ENCODE measurements at regions not wholly inside any gene's neighbourhood (a gene's known extent, or its start where the extent isn't known, plus 50 kb on each side); places are given as distances from the start of the nearest gene placed in this dataset.

DNA sequence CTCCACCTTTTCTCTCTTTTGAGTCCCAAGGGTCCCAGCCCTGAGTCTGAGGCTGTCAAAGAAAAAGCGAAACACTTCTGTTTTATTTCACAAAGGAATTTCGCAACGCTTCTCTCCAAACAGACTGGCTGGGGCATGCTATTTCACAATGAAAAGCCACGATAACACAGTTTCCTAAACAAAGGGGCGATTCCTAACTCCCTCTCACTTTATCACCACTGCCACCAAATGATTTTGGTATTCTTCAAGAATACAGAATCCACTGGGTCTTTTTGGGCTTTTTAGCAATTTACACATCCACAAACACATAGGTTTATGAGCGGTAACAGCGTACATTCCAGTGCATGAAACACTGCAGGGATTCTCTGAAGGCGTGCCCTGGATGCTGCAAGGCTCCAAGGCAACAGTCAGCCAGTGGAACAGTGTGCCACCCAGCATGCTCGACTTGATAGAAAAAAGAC lies 161.2 kb downstream of the DAD1 start:
- CTCF ChIA-PET: no interaction called here
- POLR2A ChIA-PET: no interaction called here
- TF ChIP-seq FOXK2 (IDR thresholded peaks at IDR 0.05): no peak
- TF ChIP-seq LEF1 (IDR thresholded peaks at IDR 0.05; ENCODE audit: borderline replicate concordance): no peak
- no peak for DNase-seq (ENCODE audit: extremely low spot score)

DNA sequence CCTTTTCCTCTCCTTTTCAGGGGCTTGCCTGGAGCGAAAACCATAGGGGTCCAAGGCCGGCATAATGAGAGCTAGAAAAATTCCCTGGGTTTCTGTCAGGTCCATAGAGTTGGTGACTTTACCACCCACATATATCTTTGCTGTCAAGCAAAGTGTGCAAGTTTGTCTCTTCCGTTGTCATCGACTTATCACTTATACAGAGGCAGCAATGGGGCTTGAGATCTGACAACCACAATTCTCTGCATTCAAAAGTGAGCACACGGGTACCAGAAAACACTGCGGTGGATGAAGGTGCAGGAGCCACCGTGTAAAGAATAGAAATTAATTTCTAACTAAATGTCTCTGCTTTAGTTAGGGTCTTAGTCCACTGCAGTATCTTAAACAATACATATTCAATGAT lies 162.3 kb downstream of the DAD1 start:
- DNase-seq (ENCODE audit: extremely low spot score): no peak
- CTCF ChIA-PET: no interaction called here
- POLR2A ChIA-PET: no interaction called here
- TF ChIP-seq TARDBP (IDR thresholded peaks at IDR 0.05): no peak
- TF ChIP-seq SP1 (IDR thresholded peaks at IDR 0.05): no peak
- TF ChIP-seq FOXK2 (IDR thresholded peaks at IDR 0.05): no peak
- no peak for TF ChIP-seq SUZ12 (IDR thresholded peaks at IDR 0.05)
- no peak for TF ChIP-seq CTBP1 (IDR thresholded peaks at IDR 0.05; ENCODE audit: borderline replicate concordance)
- TF ChIP-seq, protein P1, sequence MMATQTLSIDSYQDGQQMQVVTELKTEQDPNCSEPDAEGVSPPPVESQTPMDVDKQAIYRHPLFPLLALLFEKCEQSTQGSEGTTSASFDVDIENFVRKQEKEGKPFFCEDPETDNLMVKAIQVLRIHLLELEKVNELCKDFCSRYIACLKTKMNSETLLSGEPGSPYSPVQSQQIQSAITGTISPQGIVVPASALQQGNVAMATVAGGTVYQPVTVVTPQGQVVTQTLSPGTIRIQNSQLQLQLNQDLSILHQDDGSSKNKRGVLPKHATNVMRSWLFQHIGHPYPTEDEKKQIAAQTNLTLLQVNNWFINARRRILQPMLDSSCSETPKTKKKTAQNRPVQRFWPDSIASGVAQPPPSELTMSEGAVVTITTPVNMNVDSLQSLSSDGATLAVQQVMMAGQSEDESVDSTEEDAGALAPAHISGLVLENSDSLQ (IDR thresholded peaks at IDR 0.05): no peak
- no peak for TF ChIP-seq FOXA1 (IDR thresholded peaks at IDR 0.05)
- no peak for TF ChIP-seq NFRKB (IDR thresholded peaks at IDR 0.05)
- TF ChIP-seq LEF1 (IDR thresholded peaks at IDR 0.05; ENCODE audit: borderline replicate concordance): no peak
- TF ChIP-seq HDGF (IDR thresholded peaks at IDR 0.05; ENCODE audit: borderline replicate concordance): no peak
- TF ChIP-seq L3MBTL2 (conservative IDR thresholded peaks at IDR 0.05): no peak

DNA sequence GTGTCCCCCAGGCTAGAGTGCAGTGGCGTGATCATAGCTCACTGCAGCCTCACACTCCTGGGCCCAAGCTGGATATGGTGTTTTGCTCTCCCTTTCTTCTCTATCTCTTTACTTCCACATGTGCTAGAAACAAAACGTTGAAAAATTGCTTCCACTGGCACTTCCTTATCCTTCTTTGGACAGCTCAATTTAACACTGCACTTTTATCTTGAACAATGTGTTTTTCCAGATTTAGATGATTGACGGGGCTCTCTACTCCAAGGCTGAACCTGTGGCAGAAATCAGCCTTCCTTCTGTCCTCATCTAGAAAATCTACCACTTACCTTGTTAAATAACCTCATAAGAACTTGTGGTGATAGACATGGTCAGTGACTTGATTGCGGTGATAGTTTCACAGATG lies 165.1 kb downstream of the DAD1 start:
- no peak for TF ChIP-seq NFRKB (IDR thresholded peaks at IDR 0.05)
- TF ChIP-seq ARNT (IDR thresholded peaks at IDR 0.05): no peak
- no peak for TF ChIP-seq LEF1 (IDR thresholded peaks at IDR 0.05; ENCODE audit: borderline replicate concordance)
- no peak for TF ChIP-seq HDGF (IDR thresholded peaks at IDR 0.05; ENCODE audit: borderline replicate concordance)
- no peak for TF ChIP-seq L3MBTL2 (conservative IDR thresholded peaks at IDR 0.05)
- TF ChIP-seq BHLHE40 (IDR thresholded peaks at IDR 0.05; ENCODE audit: borderline replicate concordance): no peak
- TF ChIP-seq ELF4 (IDR thresholded peaks at IDR 0.05): no peak
- TF ChIP-seq, protein P1 (IDR thresholded peaks at IDR 0.05): no peak
- TF ChIP-seq ZNF384 (IDR thresholded peaks at IDR 0.05): no peak
- TF ChIP-seq FOXM1 (IDR thresholded peaks at IDR 0.05; ENCODE audit: borderline replicate concordance): no peak
- no peak for TF ChIP-seq CTBP1 (IDR thresholded peaks at IDR 0.05; ENCODE audit: borderline replicate concordance)
- TF ChIP-seq TARDBP (IDR thresholded peaks at IDR 0.05): no peak
- no peak for TF ChIP-seq SUZ12 (IDR thresholded peaks at IDR 0.05)
- no peak for TF ChIP-seq FOXK2 (IDR thresholded peaks at IDR 0.05)
- TF ChIP-seq SP1 (IDR thresholded peaks at IDR 0.05): no peak
- no peak for TF ChIP-seq FOXA1 (IDR thresholded peaks at IDR 0.05)
- no peak for DNase-seq (ENCODE audit: extremely low spot score)
- CTCF ChIA-PET: interaction anchor here (0.6 kb wide), 1 partner anchor 10 kb away, joined by 3 read pairs; no protein-coding TSS in a partner anchor
- POLR2A ChIA-PET: no interaction called here

DNA sequence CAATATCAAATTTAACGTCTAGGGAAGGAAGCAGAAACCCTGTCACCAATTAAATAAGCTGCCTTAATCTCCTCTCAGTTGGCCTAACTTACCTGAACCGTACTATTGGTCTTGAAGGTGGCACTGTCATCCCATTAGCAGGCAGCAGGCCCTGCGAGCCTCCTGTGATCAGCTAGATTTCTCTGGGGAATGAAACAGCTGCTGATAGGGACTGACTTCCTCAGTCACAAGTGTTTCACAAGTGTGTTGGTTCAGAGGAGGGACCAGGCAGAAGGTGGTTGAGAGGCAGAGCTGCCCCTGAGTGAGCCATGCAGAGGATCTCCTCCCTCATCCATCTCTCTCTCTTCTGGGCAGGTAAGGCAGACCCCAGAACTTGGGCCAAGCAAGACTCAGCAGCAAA lies 166.8 kb downstream of the DAD1 start:
- POLR2A ChIA-PET: no interaction called here
- CTCF ChIA-PET: no interaction called here
- TF ChIP-seq SUZ12 (IDR thresholded peaks at IDR 0.05) (no peak), L3MBTL2 (conservative IDR thresholded peaks at IDR 0.05) (no peak), ARNT (IDR thresholded peaks at IDR 0.05) (no peak), LEF1 (IDR thresholded peaks at IDR 0.05; ENCODE audit: borderline replicate concordance) (no peak), HDGF (IDR thresholded peaks at IDR 0.05; ENCODE audit: borderline replicate concordance) (no peak), SP1 (IDR thresholded peaks at IDR 0.05) (no peak), TARDBP (IDR thresholded peaks at IDR 0.05) (no peak), BHLHE40 (IDR thresholded peaks at IDR 0.05; ENCODE audit: borderline replicate concordance) (no peak)
- TF ChIP-seq, protein P1 (IDR thresholded peaks at IDR 0.05): no peak
- no peak for DNase-seq (ENCODE audit: extremely low spot score)

DNA sequence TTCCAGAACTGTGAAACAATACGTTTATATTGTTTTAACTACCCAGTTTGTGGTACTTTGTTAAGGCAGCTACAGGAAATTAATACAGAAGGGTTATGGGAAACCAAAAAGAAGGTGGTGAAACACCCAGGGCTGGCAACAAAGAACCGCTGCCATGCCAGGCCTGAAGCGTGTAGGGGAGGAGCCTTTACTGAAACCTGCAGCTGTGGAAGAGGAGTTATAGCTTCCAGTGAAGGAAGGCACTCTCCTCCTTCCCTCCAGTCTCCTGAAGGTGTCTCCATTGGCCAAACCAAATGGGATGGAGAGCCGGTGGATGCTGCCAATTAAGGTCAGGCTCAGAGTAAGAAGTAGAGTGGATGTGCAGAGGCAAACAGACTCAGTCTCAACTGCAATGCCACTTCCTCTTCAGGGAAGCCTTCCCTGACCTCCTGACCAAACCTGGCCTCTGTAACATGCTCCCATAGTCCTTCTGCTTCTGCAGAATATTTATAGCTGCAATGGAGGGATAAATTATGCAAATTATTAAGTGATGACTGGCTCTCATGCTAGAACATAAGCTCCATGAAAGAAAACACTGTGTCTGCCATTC lies 168.3 kb downstream of the DAD1 start:
- no peak for DNase-seq (ENCODE audit: extremely low spot score)
- POLR2A ChIA-PET: no interaction called here

DNA sequence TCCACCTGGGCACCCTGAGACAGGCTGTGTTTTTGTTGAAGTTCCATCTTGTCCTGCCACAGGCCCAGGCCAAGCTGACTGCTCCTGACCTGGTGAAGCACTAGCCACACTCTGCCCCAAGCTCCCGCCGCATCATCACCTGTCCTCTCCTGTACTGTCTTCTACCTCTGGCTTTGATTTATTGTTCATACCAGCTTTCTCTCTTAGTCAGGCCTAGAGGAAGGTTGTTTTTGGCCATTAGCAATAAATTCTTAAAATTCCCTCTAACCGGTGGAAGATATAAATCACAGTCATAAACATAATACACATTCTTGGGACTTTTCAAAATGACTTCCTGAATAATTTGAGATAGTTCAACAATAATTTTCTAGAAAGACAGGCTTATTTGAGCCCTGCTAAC lies 169.4 kb downstream of the DAD1 start:
- CTCF ChIA-PET: no interaction called here
- TF ChIP-seq BHLHE40 (IDR thresholded peaks at IDR 0.05; ENCODE audit: borderline replicate concordance) (no peak), ZNF384 (IDR thresholded peaks at IDR 0.05) (no peak), ELF4 (IDR thresholded peaks at IDR 0.05) (no peak), TARDBP (IDR thresholded peaks at IDR 0.05) (no peak), L3MBTL2 (conservative IDR thresholded peaks at IDR 0.05) (no peak), FOXA1 (IDR thresholded peaks at IDR 0.05) (no peak), SUZ12 (IDR thresholded peaks at IDR 0.05) (no peak), FOXK2 (IDR thresholded peaks at IDR 0.05) (no peak), LEF1 (IDR thresholded peaks at IDR 0.05; ENCODE audit: borderline replicate concordance) (no peak), HDGF (IDR thresholded peaks at IDR 0.05; ENCODE audit: borderline replicate concordance) (no peak), ARNT (IDR thresholded peaks at IDR 0.05) (no peak), NFRKB (IDR thresholded peaks at IDR 0.05) (no peak), FOXM1 (IDR thresholded peaks at IDR 0.05; ENCODE audit: borderline replicate concordance) (no peak), CTBP1 (IDR thresholded peaks at IDR 0.05; ENCODE audit: borderline replicate concordance) (no peak), SP1 (IDR thresholded peaks at IDR 0.05) (no peak)
- TF ChIP-seq, protein P1 (IDR thresholded peaks at IDR 0.05): no peak

More for the DNA sequence above, 168.3 kb downstream of the DAD1 start:
- CTCF ChIA-PET: no interaction called here
- TF ChIP-seq SUZ12 (IDR thresholded peaks at IDR 0.05) (no peak), FOXA1 (IDR thresholded peaks at IDR 0.05) (no peak), FOXM1 (IDR thresholded peaks at IDR 0.05; ENCODE audit: borderline replicate concordance) (no peak), ELF4 (IDR thresholded peaks at IDR 0.05) (no peak), SP1 (IDR thresholded peaks at IDR 0.05) (no peak), ARNT (IDR thresholded peaks at IDR 0.05) (no peak), BHLHE40 (IDR thresholded peaks at IDR 0.05; ENCODE audit: borderline replicate concordance) (no peak), HDGF (IDR thresholded peaks at IDR 0.05; ENCODE audit: borderline replicate concordance) (no peak), CTBP1 (IDR thresholded peaks at IDR 0.05; ENCODE audit: borderline replicate concordance) (no peak), FOXK2 (IDR thresholded peaks at IDR 0.05) (no peak), TARDBP (IDR thresholded peaks at IDR 0.05) (no peak), L3MBTL2 (conservative IDR thresholded peaks at IDR 0.05) (no peak), ZNF384 (IDR thresholded peaks at IDR 0.05) (no peak), LEF1 (IDR thresholded peaks at IDR 0.05; ENCODE audit: borderline replicate concordance) (no peak)

More for the DNA sequence above, 169.4 kb downstream of the DAD1 start:
- POLR2A ChIA-PET: no interaction called here
- DNase-seq (ENCODE audit: extremely low spot score): no peak

Data from HEK293T (cell line).